Keratinocyte (primary cell): ENCODE measurements at regions not wholly inside any gene's neighbourhood (a gene's known extent, or its start where the extent isn't known, plus 50 kb on each side); places are given as distances from the start of the nearest gene placed in this dataset.

Experiments used
- DNase-seq: peaks from one replicate; pipeline ENCODE4 v3.0.0-alpha.2; 2011; ENCODE audit warnings: low read depth, missing footprints, low spot score
- FAIRE-seq: peaks from 2 replicates; lab custom pipeline; 2011; peaks lifted over from hg19 to GRCh38; lab: Jason Lieb, UNC
- H2AFZ ChIP-seq: 2 replicates; pipeline ENCODE4 v1.6.0; 2012; ENCODE audit warnings: low read length, control low read depth, inconsistent platforms; ENCODE audit not compliant: control insufficient read depth
- H3K27ac ChIP-seq: 2 replicates; pipeline ENCODE4 v1.5.1; 2011; ENCODE audit warnings: low read length; ENCODE audit not compliant: control insufficient read depth, insufficient read depth
- H3K27me3 ChIP-seq: 3 replicates; pipeline ENCODE4 v1.6.0; 2011; ENCODE audit warnings: low read length; ENCODE audit not compliant: control insufficient read depth, insufficient read depth; ENCODE audit errors: extremely low read depth
- H3K36me3 ChIP-seq, 2 experiments: 2 replicates in 1 of 2; 3 replicates in 1 of 2; pipeline ENCODE4 v1.5.1; 2011; ENCODE audit warnings: low read length in 2 of 2, mild to moderate bottlenecking in 1 of 2; ENCODE audit not compliant: control insufficient read depth in 2 of 2, insufficient read depth in 2 of 2; ENCODE audit errors: extremely low read depth in 1 of 2
- H3K4me1 ChIP-seq: 3 replicates; pipeline ENCODE4 v1.5.1; 2011; ENCODE audit warnings: low read length; ENCODE audit not compliant: control insufficient read depth, insufficient read depth; ENCODE audit errors: extremely low read depth
- H3K4me2 ChIP-seq: 3 replicates; pipeline ENCODE4 v1.6.0; 2011; ENCODE audit warnings: low read depth, low read length; ENCODE audit not compliant: control insufficient read depth, insufficient read depth; ENCODE audit errors: extremely low read depth
- H3K4me3 ChIP-seq, 3 experiments: fragments of 200-600 bp in 1 of 3; sonication (generic) in 1 of 3; 2 replicates in 2 of 3; 3 replicates in 1 of 3; pipeline ENCODE4 v1.5.1; 2011 to 2016; ENCODE audit warnings: low read length in 3 of 3, mild to moderate bottlenecking in 3 of 3, control low read depth in 2 of 3, inconsistent platforms in 1 of 3, low read depth in 1 of 3, mixed read lengths in 1 of 3, mixed run types in 1 of 3, moderate library complexity in 1 of 3; ENCODE audit not compliant: control insufficient read depth in 2 of 3, insufficient read depth in 2 of 3; ENCODE audit errors: extremely low read depth in 1 of 3
- H3K79me2 ChIP-seq: 2 replicates; pipeline ENCODE4 v1.6.0; 2012; ENCODE audit warnings: low read length; ENCODE audit not compliant: control insufficient read depth, insufficient read depth
- H3K9ac ChIP-seq: 3 replicates; pipeline ENCODE4 v1.6.0; 2011; ENCODE audit warnings: low read length; ENCODE audit not compliant: control insufficient read depth, insufficient read depth; ENCODE audit errors: extremely low read depth
- H3K9me1 ChIP-seq: 3 replicates; pipeline ENCODE4 v1.6.0; 2011; ENCODE audit warnings: low read length; ENCODE audit not compliant: control insufficient read depth, insufficient read depth; ENCODE audit errors: extremely low read depth
- H3K9me3 ChIP-seq: 2 replicates; pipeline ENCODE4 v1.5.1; 2012; ENCODE audit warnings: low read depth, low read length; ENCODE audit not compliant: control insufficient read depth
- H4K20me1 ChIP-seq: 3 replicates; pipeline ENCODE4 v1.6.0; 2011; ENCODE audit warnings: low read length; ENCODE audit not compliant: control insufficient read depth, insufficient read depth; ENCODE audit errors: extremely low read depth
- EZH2 ChIP-seq: IDR thresholded peaks from one replicate; pipeline ENCODE4 v1.6.1; 2012; ENCODE audit warnings: inconsistent platforms, mild to moderate bottlenecking, low read length, moderate library complexity
- dilution Hi-C: fragments of 300-500 bp; cut with MboI; formaldehyde crosslinking; loops from one replicate; pipeline ENCODE4 v1.7.0; 2020; ENCODE audit warnings: low sequenced_read_pairs; ENCODE audit not compliant: extremely low pct_ligation_motif_present
- TF ChIP-seq, protein P1 (sequence below), 3 experiments: IDR thresholded peaks in 1 of 3; conservative IDR thresholded peaks in 1 of 3; optimal IDR thresholded peaks in 1 of 3; 2 replicates in 2 of 3; 3 replicates in 1 of 3; pipeline versions ENCODE3 to v1.5.1; 2011; ENCODE audit warnings: low read length in 3 of 3, mild to moderate bottlenecking in 3 of 3, moderate library complexity in 2 of 3, control low read depth in 1 of 3, inconsistent platforms in 1 of 3; ENCODE audit not compliant: insufficient read depth in 2 of 3; ENCODE audit errors: extremely low read depth in 1 of 3

DNA sequence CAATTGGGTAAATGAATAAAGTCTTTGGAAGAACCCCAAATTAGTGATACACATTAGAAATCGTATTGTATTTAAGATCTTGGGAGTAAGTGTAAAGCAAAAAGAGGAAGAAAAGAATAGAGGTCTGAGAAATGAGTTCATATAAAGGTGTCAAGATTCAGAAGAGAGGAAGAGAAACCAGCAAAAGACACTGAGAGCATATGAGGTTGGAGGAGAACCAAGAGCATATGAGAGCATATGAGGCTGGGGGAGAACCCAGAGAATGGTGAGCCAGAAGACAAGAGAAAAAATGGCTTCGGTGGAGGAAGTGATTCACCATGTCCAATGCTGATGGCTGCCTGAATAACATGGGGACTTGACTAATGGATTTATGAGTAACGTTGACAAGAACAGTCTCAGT, 620.1 kb upstream of the GCFC2 start:
- H3K9me1 ChIP-seq = no peaks in the 10 kb centered on the region
- DNase-seq (no peak), FAIRE-seq (no peak)
- no peak overlapping the region for H3K9ac ChIP-seq
- no peak overlapping the region for H2AFZ ChIP-seq
- H3K4me1 ChIP-seq = no peaks in the 10 kb centered on the region
- no peaks in the 10 kb centered on the region for H3K36me3 ChIP-seq
- no peaks in the 10 kb centered on the region for H4K20me1 ChIP-seq
- dilution Hi-C loops = no loop called here
- H3K4me3 ChIP-seq = no peak overlapping the region
- no peaks in the 10 kb centered on the region for H3K9me3 ChIP-seq
- no peak overlapping the region for H3K27ac ChIP-seq
- H3K27me3 ChIP-seq = no peaks in the 10 kb centered on the region
- H3K4me2 ChIP-seq = no peak overlapping the region
- TF ChIP-seq, protein P1, sequence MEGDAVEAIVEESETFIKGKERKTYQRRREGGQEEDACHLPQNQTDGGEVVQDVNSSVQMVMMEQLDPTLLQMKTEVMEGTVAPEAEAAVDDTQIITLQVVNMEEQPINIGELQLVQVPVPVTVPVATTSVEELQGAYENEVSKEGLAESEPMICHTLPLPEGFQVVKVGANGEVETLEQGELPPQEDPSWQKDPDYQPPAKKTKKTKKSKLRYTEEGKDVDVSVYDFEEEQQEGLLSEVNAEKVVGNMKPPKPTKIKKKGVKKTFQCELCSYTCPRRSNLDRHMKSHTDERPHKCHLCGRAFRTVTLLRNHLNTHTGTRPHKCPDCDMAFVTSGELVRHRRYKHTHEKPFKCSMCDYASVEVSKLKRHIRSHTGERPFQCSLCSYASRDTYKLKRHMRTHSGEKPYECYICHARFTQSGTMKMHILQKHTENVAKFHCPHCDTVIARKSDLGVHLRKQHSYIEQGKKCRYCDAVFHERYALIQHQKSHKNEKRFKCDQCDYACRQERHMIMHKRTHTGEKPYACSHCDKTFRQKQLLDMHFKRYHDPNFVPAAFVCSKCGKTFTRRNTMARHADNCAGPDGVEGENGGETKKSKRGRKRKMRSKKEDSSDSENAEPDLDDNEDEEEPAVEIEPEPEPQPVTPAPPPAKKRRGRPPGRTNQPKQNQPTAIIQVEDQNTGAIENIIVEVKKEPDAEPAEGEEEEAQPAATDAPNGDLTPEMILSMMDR (optimal IDR thresholded peaks at IDR 0.05 in 1 of 3, IDR thresholded peaks at IDR 0.05 in 1 of 3, conservative IDR thresholded peaks at IDR 0.05 in 1 of 3; ENCODE audit: extremely low read depth in 1 of 3, insufficient read depth in 2 of 3, low read length in 3 of 3) = no peak
- TF ChIP-seq EZH2 = no peak
- H3K79me2 ChIP-seq = no peaks in the 10 kb centered on the region

DNA sequence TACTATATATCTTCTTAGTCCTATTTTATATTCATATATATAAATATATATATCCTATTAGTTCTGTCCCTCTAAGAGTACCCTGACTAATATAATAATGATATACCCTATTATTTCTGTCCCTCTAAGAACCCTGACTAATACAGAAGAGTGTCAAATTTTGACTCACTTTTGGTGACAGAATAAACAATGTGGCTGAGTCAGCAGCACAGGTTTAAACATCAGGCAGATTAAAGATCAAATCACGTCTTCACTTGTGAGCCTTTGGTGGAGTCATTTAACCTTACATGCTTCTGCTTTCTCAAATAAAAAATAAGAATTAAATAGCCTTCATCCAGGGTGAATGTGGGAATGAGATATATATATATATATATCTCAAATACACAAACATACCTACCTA, 615.9 kb upstream of the GCFC2 start:
- DNase-seq (no peak), FAIRE-seq (no peak)
- Histone ChIP-seq H3K4me3 (no peak overlapping the region), H3K4me2 (no peak overlapping the region), H3K4me1 (no peaks in the 10 kb centered on the region), H3K36me3 (no peaks in the 10 kb centered on the region), H3K27me3 (no peaks in the 10 kb centered on the region), H4K20me1 (no peaks in the 10 kb centered on the region), H3K9me3 (no peaks in the 10 kb centered on the region), H3K79me2 (no peaks in the 10 kb centered on the region), H2AFZ (no peak overlapping the region), H3K27ac (no peak overlapping the region), H3K9ac (no peak overlapping the region), H3K9me1 (no peaks in the 10 kb centered on the region)
- dilution Hi-C loops = no loop called here
- TF ChIP-seq EZH2 = no peak
- TF ChIP-seq, protein P1 (optimal IDR thresholded peaks at IDR 0.05 in 1 of 3, IDR thresholded peaks at IDR 0.05 in 1 of 3, conservative IDR thresholded peaks at IDR 0.05 in 1 of 3; ENCODE audit: extremely low read depth in 1 of 3, insufficient read depth in 2 of 3, low read length in 3 of 3) = no peak
